Head of caudate nucleus (tissue), 42 donors: ENCODE measurements at regions not wholly inside any gene's neighbourhood (a gene's known extent, or its start where the extent isn't known, plus 50 kb on each side); places are given as distances from the start of the nearest gene placed in this dataset.

ENCODE experiments used
- DNase-seq, 42 donors: peaks; one replicate each; pipeline versions ENCODE4 v3.0.0 to v3.0.0-alpha.2; 2020 to 2021; ENCODE audit warnings: mixed read lengths in 7 of 42
- intact Hi-C: fragments of 100-400 bp; cut with DNase I; formaldehyde crosslinking; loops from one replicate; pipeline ENCODE4 v1.15.0; 2022

- intact Hi-C loops = no loop called here
Measured at GRCh38 chr7:26483843-26484242, 192.2 kb downstream of the SNX10 start.

GRCh38 chr7:26485367-26485934 is 193.8 kb downstream of the SNX10 start:
- DNase-seq = no peak
- intact Hi-C loops = no loop called here

More at GRCh38 chr7:26483843-26484242, 192.2 kb downstream of the SNX10 start:
- no peak for DNase-seq

GRCh38 chr7:26486153-26486552 is 194.5 kb downstream of the SNX10 start:
- intact Hi-C loops = no loop called here
- no peak for DNase-seq

- DNase-seq = no peak
- intact Hi-C loops = no loop called here
Measured at GRCh38 chr7:26487780-26488515, 196.3 kb downstream of the SNX10 start.

- intact Hi-C loops = no loop called here
- no peak for DNase-seq
Measured at GRCh38 chr7:26489391-26489790, 197.7 kb downstream of the SNX10 start.

- no peak for DNase-seq
- intact Hi-C loops = loop anchor here (10.0 kb wide), 1 partner anchor 115 kb away; no protein-coding TSS in a partner anchor
Measured at GRCh38 chr7:26489906-26490639, 198.4 kb downstream of the SNX10 start.

GRCh38 chr7:26490640-26491624 is 199.3 kb downstream of the SNX10 start:
- intact Hi-C loops = loop anchor here (10.0 kb wide), 1 partner anchor 116 kb away; no protein-coding TSS in a partner anchor
- peak in 10 of 42 donors; percentile 21 to 62 (median 32) for DNase-seq

GRCh38 chr7:26492816-26493215 is 201.2 kb downstream of the SNX10 start:
- DNase-seq = no peak
- intact Hi-C loops = loop anchor here (10.0 kb wide), 1 partner anchor 118 kb away; no protein-coding TSS in a partner anchor

- DNase-seq = no peak
- intact Hi-C loops = loop anchor here (10.0 kb wide), 1 partner anchor 119 kb away; no protein-coding TSS in a partner anchor
Measured at GRCh38 chr7:26493737-26494428, 202.2 kb downstream of the SNX10 start.

- intact Hi-C loops = loop anchor here (10.0 kb wide), 1 partner anchor 121 kb away; no protein-coding TSS in a partner anchor
- DNase-seq = no peak
Measured at GRCh38 chr7:26495569-26495968, 203.9 kb downstream of the SNX10 start.

- no peak for DNase-seq
- intact Hi-C loops = loop anchor here (10.0 kb wide), 1 partner anchor 123 kb away; no protein-coding TSS in a partner anchor
Measured at GRCh38 chr7:26497801-26498596, 206.3 kb downstream of the SNX10 start.

GRCh38 chr7:26499315-26499897 is 207.7 kb downstream of the SNX10 start:
- no peak for DNase-seq
- intact Hi-C loops = loop anchor here (10.0 kb wide), 1 partner anchor 125 kb away; no protein-coding TSS in a partner anchor

GRCh38 chr7:26500749-26501352 is 209.2 kb downstream of the SNX10 start:
- intact Hi-C loops = no loop called here
- DNase-seq = peak in 1 of 42 donors; percentile 9

GRCh38 chr7:26504411-26505120 is 212.9 kb downstream of the SNX10 start:
- intact Hi-C loops = no loop called here

GRCh38 chr7:26506196-26506595 is 214.5 kb downstream of the SNX10 start:
- intact Hi-C loops = no loop called here
- no peak for DNase-seq

More at GRCh38 chr7:26504411-26505120, 212.9 kb downstream of the SNX10 start:
- DNase-seq = no peak
